A549 (cell line): ENCODE measurements at regions not wholly inside any gene's neighbourhood (a gene's known extent, or its start where the extent isn't known, plus 50 kb on each side); places are given as distances from the start of the nearest gene placed in this dataset.

Experiments
- ATAC-seq, 2 experiments: fragments of 200-7000 bp in 1 of 2; fragments of >200 bp in 1 of 2; cut with Nextera tagmentation in 1 of 2; cut with Tn5 transposase in 1 of 2; 3 replicates each; pipeline versions ENCODE4 v1.8.0 to v1.9.1; 2018 to 2020; ENCODE audit warnings: mild to moderate bottlenecking in 1 of 2, moderate library complexity in 1 of 2
- CTCF ChIA-PET: fragments of 300-600 bp; sonication (Branson Sonifier 250); formaldehyde crosslinking; extraction: SDS; loops from one replicate; lab custom pipeline; 2021; ENCODE audit warnings: antibody characterized with exemption, inconsistent platforms; lab: Yijun Ruan, JAX
- POLR2A ChIA-PET: fragments of 350-600 bp; formaldehyde crosslinking; extraction: SDS; loops from one replicate; lab custom pipeline; 2021; ENCODE audit warnings: antibody characterized with exemption, inconsistent platforms; lab: Yijun Ruan, JAX
- DNase-seq, 2 experiments: peaks; one replicate each; pipeline versions ENCODE4 v3.0.0 to v3.0.0-alpha.2; 2011 to 2016; ENCODE audit warnings: low read depth in 1 of 2, low spot score in 1 of 2
- FAIRE-seq: peaks from 2 replicates; lab custom pipeline; 2011; peaks lifted over from hg19 to GRCh38; lab: Jason Lieb, UNC
- H3K27ac ChIP-seq, 2 experiments: fragments of >200 bp; sonication (Bioruptor Twin); formaldehyde crosslinking; 3 replicates each; pipeline ENCODE4 v1.5.1; 2016 to 2017
- H3K4me1 ChIP-seq: fragments of >200 bp; sonication (Bioruptor Twin); formaldehyde crosslinking; 3 replicates; pipeline ENCODE4 v1.6.1; 2016
- H3K4me2 ChIP-seq: fragments of >200 bp; sonication (Bioruptor Twin); formaldehyde crosslinking; 3 replicates; pipeline ENCODE4 v1.6.1; 2016
- H3K4me3 ChIP-seq: fragments of >200 bp; sonication (Bioruptor Twin); formaldehyde crosslinking; 3 replicates; pipeline ENCODE4 v1.5.1; 2016
- H3K9me3 ChIP-seq: fragments of >200 bp; sonication (Bioruptor Twin); formaldehyde crosslinking; 3 replicates; pipeline ENCODE4 v1.6.1; 2016
- BHLHE40 ChIP-seq: IDR thresholded peaks from 2 replicates; pipeline ENCODE4 v1.6.1; 2012; ENCODE audit warnings: low read depth, low read length, inconsistent platforms
- CBX2 ChIP-seq: fragments of 200-600 bp; sonication (generic); IDR thresholded peaks from 2 replicates; pipeline ENCODE4 v1.6.1; 2016; ENCODE audit warnings: low read depth, mild to moderate bottlenecking, borderline replicate concordance
- CHD4 ChIP-seq: fragments of 200-600 bp; sonication (generic); IDR thresholded peaks from 2 replicates; pipeline ENCODE4 v1.6.1; 2016; ENCODE audit warnings: antibody characterized with exemption, mild to moderate bottlenecking, borderline replicate concordance
- EHMT2 ChIP-seq: fragments of 200-600 bp; sonication (generic); IDR thresholded peaks from 2 replicates; pipeline ENCODE4 v1.6.1; 2016; ENCODE audit warnings: antibody characterized with exemption, low read depth, mild to moderate bottlenecking, moderate library complexity
- ESRRA ChIP-seq: fragments of 150-350 bp; IDR thresholded peaks from 2 replicates; pipeline ENCODE4 v1.6.1; 2014; ENCODE audit warnings: mild to moderate bottlenecking, low read length, borderline replicate concordance
- FOXS1 ChIP-seq: fragments of 250-450 bp; sonication (Bioruptor Pico); IDR thresholded peaks from 2 replicates; pipeline ENCODE4 v1.5.0; 2020; ENCODE audit warnings: mild to moderate bottlenecking, moderate library complexity
- KDM1A ChIP-seq: fragments of 200-600 bp; sonication (generic); IDR thresholded peaks from 2 replicates; pipeline ENCODE4 v1.6.1; 2016; ENCODE audit warnings: low read depth, mild to moderate bottlenecking
- MAFK ChIP-seq: fragments of 450-650 bp; IDR thresholded peaks from 2 replicates; pipeline ENCODE4 v1.6.1; 2014; ENCODE audit not compliant: partially characterized antibody
- MAZ ChIP-seq: fragments of 150-350 bp; IDR thresholded peaks from 2 replicates; pipeline ENCODE4 v1.6.1; 2014; ENCODE audit warnings: antibody characterized with exemption, low read depth, low read length, borderline replicate concordance
- NR3C1 ChIP-seq: fragments of >200 bp; sonication (Bioruptor Twin); formaldehyde crosslinking; IDR thresholded peaks from 3 replicates; pipeline ENCODE4 v1.6.1; 2017
- RAD21 ChIP-seq, 2 experiments: fragments of >200 bp in 1 of 2; sonication (Bioruptor Twin) in 1 of 2; formaldehyde crosslinking in 1 of 2; IDR thresholded peaks in 1 of 2; conservative IDR thresholded peaks in 1 of 2; 2 replicates in 1 of 2; 3 replicates in 1 of 2; pipeline ENCODE4 v1.6.1; 2012 to 2018; ENCODE audit warnings: inconsistent platforms in 1 of 2
- RARB ChIP-seq: fragments of 250-450 bp; sonication (Bioruptor Pico); IDR thresholded peaks from 2 replicates; pipeline ENCODE4 v1.8.0; 2021; ENCODE audit warnings: mild to moderate bottlenecking, moderate library complexity
- RFX5 ChIP-seq: fragments of 450-650 bp; IDR thresholded peaks from 2 replicates; pipeline ENCODE4 v1.7.1; 2014; ENCODE audit warnings: antibody characterized with exemption, mild to moderate bottlenecking, moderate library complexity
- SMC3 ChIP-seq: fragments of >200 bp; sonication (Bioruptor Twin); formaldehyde crosslinking; IDR thresholded peaks from 3 replicates; pipeline ENCODE4 v1.6.1; 2018; ENCODE audit warnings: inconsistent platforms
- SREBF2 ChIP-seq: fragments of 450-650 bp; IDR thresholded peaks from 2 replicates; pipeline ENCODE4 v1.6.1; 2014; ENCODE audit warnings: mild to moderate bottlenecking, moderate library complexity
- ZC3H11A ChIP-seq: fragments of 450-650 bp; IDR thresholded peaks from 2 replicates; pipeline ENCODE4 v1.6.1; 2014; ENCODE audit warnings: antibody characterized with exemption, mild to moderate bottlenecking
- ZSCAN20 ChIP-seq: fragments of 250-450 bp; sonication (Bioruptor Pico); IDR thresholded peaks from 2 replicates; pipeline ENCODE4 v1.8.0; 2022; ENCODE audit warnings: mild to moderate bottlenecking, moderate library complexity
- WGBS: methylation state at CpG from one replicate; pipeline ENCODE4 v1.1.6; 2017; ENCODE audit errors: missing lambda C conversion rate; 5-methylcytosine and 5-hydroxymethylcytosine counted together
- TF ChIP-seq, protein P1 (sequence below): fragments of >200 bp; sonication (Bioruptor Twin); formaldehyde crosslinking; IDR thresholded peaks from 2 replicates; pipeline ENCODE4 v1.6.1; 2016
- TF ChIP-seq, protein P2 (sequence below): fragments of 450-650 bp; IDR thresholded peaks from 2 replicates; pipeline ENCODE4 v1.6.1; 2014; ENCODE audit warnings: antibody characterized with exemption
- TF ChIP-seq, protein P3 (sequence below): fragments of 150-350 bp; IDR thresholded peaks from 2 replicates; pipeline ENCODE4 v1.6.1; 2014; ENCODE audit warnings: low read depth, mild to moderate bottlenecking, low read length
- TF ChIP-seq, protein P4 (sequence below): IDR thresholded peaks from 2 replicates; pipeline ENCODE4 v1.6.1; 2012
- TF ChIP-seq, protein P5 (sequence below): fragments of >200 bp; sonication (Bioruptor Twin); formaldehyde crosslinking; IDR thresholded peaks from 3 replicates; pipeline ENCODE4 v1.5.1; 2016
- TF ChIP-seq, protein P6 (sequence below): fragments of 250-450 bp; sonication (Bioruptor Pico); IDR thresholded peaks from 2 replicates; pipeline ENCODE4 v1.5.0; 2021; ENCODE audit warnings: mild to moderate bottlenecking, moderate library complexity, borderline replicate concordance

DNA sequence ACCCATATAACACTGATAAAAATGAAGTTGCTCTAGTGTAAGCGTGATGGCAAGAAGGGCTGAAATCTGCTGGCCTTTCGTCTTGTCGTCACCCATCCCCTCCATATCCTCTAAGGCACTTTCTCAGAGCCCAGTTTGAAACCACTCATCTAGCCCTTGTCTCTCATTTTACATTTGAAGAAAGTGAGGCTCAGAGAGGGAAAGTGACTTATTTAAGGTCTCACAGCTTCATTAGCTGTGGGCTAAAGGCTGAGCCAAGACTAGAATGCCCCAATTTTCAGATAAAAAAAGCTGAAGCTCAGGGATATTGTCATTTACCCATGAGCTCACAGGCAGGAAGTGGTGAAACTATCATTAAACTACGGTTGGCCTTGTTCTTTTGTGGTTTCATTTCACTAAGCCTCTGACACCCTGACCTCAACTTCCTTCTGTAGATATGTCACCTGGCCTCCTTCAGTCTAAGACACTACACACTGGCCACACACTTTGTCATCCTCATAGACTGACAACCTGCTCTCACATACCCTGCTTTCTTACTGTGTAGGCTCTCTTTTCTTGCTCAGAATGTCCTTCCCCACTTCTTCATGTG is 176.7 kb upstream of the DMAC1 start:
- no peak for TF ChIP-seq SMC3
- TF ChIP-seq ZSCAN20, result no peak
- no peak for TF ChIP-seq ZC3H11A
- TF ChIP-seq, protein P1, sequence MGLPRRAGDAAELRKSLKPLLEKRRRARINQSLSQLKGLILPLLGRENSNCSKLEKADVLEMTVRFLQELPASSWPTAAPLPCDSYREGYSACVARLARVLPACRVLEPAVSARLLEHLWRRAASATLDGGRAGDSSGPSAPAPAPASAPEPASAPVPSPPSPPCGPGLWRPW, result no peak
- no peak for TF ChIP-seq FOXS1
- no peak for TF ChIP-seq BHLHE40
- TF ChIP-seq CHD4, result no peak
- no peak for TF ChIP-seq EHMT2
- TF ChIP-seq NR3C1, result no peak
- no peak for TF ChIP-seq RARB (CRISPR knock-in tag)
- TF ChIP-seq, protein P2, sequence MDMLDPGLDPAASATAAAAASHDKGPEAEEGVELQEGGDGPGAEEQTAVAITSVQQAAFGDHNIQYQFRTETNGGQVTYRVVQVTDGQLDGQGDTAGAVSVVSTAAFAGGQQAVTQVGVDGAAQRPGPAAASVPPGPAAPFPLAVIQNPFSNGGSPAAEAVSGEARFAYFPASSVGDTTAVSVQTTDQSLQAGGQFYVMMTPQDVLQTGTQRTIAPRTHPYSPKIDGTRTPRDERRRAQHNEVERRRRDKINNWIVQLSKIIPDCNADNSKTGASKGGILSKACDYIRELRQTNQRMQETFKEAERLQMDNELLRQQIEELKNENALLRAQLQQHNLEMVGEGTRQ, result no peak
- TF ChIP-seq ESRRA, result no peak
- TF ChIP-seq, protein P3, sequence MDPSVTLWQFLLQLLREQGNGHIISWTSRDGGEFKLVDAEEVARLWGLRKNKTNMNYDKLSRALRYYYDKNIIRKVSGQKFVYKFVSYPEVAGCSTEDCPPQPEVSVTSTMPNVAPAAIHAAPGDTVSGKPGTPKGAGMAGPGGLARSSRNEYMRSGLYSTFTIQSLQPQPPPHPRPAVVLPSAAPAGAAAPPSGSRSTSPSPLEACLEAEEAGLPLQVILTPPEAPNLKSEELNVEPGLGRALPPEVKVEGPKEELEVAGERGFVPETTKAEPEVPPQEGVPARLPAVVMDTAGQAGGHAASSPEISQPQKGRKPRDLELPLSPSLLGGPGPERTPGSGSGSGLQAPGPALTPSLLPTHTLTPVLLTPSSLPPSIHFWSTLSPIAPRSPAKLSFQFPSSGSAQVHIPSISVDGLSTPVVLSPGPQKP, result no peak
- ChIA-PET CTCF (interaction anchor here (0.7 kb wide), 1 partner anchor 575 kb away, joined by 3 read pairs; no protein-coding TSS in a partner anchor), POLR2A (no interaction called here)
- no peak for ATAC-seq
- Histone ChIP-seq H3K9me3 (no peaks in the 10 kb centered on the region), H3K4me2 (no peak overlapping the region), H3K4me1 (no peaks in the 10 kb centered on the region), H3K27ac (no peak overlapping the region), H3K4me3 (no peak overlapping the region)
- no peak for FAIRE-seq
- 3% methylated on average over 4 of the region's 4 CpGs for WGBS
- DNase-seq, result no peak

DNA sequence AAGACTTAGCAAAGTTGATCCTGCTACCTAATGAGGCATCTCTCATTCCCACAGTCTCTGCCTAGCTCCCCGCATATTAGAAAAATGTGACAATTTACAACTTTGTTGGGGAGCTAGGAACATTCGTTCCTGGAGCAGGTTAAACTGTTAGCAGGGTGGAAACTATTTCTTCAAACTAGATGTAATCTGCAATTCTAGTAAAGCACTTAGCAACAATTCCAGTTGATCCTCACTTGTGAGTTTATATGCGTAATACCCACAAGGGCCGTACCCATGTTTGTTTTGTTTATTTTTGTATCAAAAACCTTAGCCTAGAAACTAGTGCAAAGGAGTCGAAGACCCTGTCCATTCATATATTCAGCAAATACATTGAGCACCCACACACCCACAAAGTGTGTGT is 175.8 kb upstream of the DMAC1 start:
- H3K4me1 ChIP-seq, result no peaks in the 10 kb centered on the region
- H3K4me3 ChIP-seq, result no peak overlapping the region
- DNase-seq (no peak), ATAC-seq (no peak), FAIRE-seq (no peak)
- H3K27ac ChIP-seq, result no peak overlapping the region
- 46% methylated on average over 5 of the region's 5 CpGs for WGBS
- TF ChIP-seq RAD21 (conservative IDR thresholded peaks at IDR 0.05 in 1 of 2, IDR thresholded peaks at IDR 0.05 in 1 of 2) (no peak), SREBF2 (no peak)
- TF ChIP-seq, protein P2, result no peak
- H3K4me2 ChIP-seq, result no peak overlapping the region
- CTCF ChIA-PET, result no interaction called here
- H3K9me3 ChIP-seq, result no peaks in the 10 kb centered on the region
- POLR2A ChIA-PET, result no interaction called here

DNA sequence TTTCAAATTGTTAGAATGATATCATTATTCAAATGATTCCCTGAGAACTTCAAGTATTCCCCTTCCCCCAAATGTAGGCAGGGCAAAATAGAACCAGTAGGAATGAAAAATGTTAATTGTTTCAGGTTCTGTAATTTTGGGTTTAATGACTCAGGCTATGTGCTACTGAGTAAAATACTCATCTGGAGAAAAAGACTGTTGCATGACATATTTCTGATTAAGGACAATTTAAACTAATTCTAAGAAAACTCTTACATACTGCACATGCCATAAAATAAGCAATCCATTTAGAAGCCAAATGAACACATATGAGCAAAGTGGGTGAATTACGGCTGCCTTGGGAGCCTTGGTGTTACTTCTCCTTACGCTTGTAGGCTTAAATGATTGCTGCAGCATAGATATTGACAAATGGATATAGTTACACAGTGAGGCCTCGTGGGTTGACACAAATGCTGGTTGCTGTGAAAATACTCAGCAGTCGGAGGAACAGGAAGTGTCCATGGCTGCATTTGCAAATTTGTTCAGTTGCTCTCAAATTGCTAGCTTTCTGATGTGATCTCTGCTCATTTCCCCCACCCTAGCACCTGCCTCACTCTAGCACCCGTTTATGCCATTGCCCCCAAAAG is 174.9 kb upstream of the DMAC1 start:
- FAIRE-seq (no peak), DNase-seq (no peak), ATAC-seq (no peak)
- H3K4me3 ChIP-seq, result no peak overlapping the region
- H3K4me2 ChIP-seq, result no peak overlapping the region
- no peaks in the 10 kb centered on the region for H3K9me3 ChIP-seq
- CTCF ChIA-PET, result no interaction called here
- H3K27ac ChIP-seq, result no peak overlapping the region
- POLR2A ChIA-PET, result no interaction called here
- 23% methylated on average over 5 of the region's 5 CpGs for WGBS
- H3K4me1 ChIP-seq, result no peaks in the 10 kb centered on the region
- TF ChIP-seq KDM1A (no peak), MAFK (no peak), ZC3H11A (no peak), MAZ (no peak), SREBF2 (no peak), CBX2 (no peak), EHMT2 (no peak), RFX5 (no peak)
- TF ChIP-seq, protein P1, result no peak
- TF ChIP-seq, protein P4, sequence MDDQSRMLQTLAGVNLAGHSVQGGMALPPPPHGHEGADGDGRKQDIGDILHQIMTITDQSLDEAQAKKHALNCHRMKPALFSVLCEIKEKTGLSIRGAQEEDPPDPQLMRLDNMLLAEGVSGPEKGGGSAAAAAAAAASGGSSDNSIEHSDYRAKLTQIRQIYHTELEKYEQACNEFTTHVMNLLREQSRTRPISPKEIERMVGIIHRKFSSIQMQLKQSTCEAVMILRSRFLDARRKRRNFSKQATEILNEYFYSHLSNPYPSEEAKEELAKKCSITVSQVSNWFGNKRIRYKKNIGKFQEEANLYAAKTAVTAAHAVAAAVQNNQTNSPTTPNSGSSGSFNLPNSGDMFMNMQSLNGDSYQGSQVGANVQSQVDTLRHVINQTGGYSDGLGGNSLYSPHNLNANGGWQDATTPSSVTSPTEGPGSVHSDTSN, result no peak
- TF ChIP-seq, protein P2, result no peak
- TF ChIP-seq, protein P5, sequence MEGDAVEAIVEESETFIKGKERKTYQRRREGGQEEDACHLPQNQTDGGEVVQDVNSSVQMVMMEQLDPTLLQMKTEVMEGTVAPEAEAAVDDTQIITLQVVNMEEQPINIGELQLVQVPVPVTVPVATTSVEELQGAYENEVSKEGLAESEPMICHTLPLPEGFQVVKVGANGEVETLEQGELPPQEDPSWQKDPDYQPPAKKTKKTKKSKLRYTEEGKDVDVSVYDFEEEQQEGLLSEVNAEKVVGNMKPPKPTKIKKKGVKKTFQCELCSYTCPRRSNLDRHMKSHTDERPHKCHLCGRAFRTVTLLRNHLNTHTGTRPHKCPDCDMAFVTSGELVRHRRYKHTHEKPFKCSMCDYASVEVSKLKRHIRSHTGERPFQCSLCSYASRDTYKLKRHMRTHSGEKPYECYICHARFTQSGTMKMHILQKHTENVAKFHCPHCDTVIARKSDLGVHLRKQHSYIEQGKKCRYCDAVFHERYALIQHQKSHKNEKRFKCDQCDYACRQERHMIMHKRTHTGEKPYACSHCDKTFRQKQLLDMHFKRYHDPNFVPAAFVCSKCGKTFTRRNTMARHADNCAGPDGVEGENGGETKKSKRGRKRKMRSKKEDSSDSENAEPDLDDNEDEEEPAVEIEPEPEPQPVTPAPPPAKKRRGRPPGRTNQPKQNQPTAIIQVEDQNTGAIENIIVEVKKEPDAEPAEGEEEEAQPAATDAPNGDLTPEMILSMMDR, result no peak
- TF ChIP-seq, protein P6, sequence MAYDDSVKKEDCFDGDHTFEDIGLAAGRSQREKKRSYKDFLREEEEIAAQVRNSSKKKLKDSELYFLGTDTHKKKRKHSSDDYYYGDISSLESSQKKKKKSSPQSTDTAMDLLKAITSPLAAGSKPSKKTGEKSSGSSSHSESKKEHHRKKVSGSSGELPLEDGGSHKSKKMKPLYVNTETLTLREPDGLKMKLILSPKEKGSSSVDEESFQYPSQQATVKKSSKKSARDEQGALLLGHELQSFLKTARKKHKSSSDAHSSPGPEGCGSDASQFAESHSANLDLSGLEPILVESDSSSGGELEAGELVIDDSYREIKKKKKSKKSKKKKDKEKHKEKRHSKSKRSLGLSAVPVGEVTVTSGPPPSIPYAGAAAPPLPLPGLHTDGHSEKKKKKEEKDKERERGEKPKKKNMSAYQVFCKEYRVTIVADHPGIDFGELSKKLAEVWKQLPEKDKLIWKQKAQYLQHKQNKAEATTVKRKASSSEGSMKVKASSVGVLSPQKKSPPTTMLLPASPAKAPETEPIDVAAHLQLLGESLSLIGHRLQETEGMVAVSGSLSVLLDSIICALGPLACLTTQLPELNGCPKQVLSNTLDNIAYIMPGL, result no peak
